ENCODE measurements at regions not wholly inside any gene's neighbourhood (a gene's known extent, or its start where the extent isn't known, plus 50 kb on each side); places are given as distances from the start of the nearest gene placed in this dataset.
"Not testable (repeated sequence)": the region's sequence is repeated elsewhere in the genome, so short reads cannot be mapped to it uniquely, and the experiment has no call there.

GRCh38 chr3:146750196-146750595 lies 145.1 kb upstream of the PLSCR5 start:
- Mint-ChIP-seq H3K27ac (no peak overlapping the region), H3K4me3 (no peak overlapping the region), H3K36me3 (no peaks in the 10 kb centered on the region), H3K27me3 (no peaks in the 10 kb centered on the region), H3K9me3 (peaks cover 0 to 5% (median 0%) of the 10 kb centered on the region in 3 donors), H3K4me1 (no peaks in the 10 kb centered on the region)

GRCh38 chr3:146747928-146748327 lies 142.8 kb upstream of the PLSCR5 start:
- H3K27ac Mint-ChIP-seq, result no peak overlapping the region
- H3K4me1 Mint-ChIP-seq, result no peaks in the 10 kb centered on the region
- peaks cover 0 to 5% (median 0%) of the 10 kb centered on the region in 3 donors for H3K9me3 Mint-ChIP-seq
- H3K27me3 Mint-ChIP-seq, result no peaks in the 10 kb centered on the region
- H3K4me3 Mint-ChIP-seq, result no peak overlapping the region
- H3K36me3 Mint-ChIP-seq, result no peaks in the 10 kb centered on the region

GRCh38 chr3:146747051-146747450 lies 141.9 kb upstream of the PLSCR5 start:
- no peak overlapping the region for H3K4me3 Mint-ChIP-seq
- H3K9me3 Mint-ChIP-seq, result peaks cover 0 to 5% (median 0%) of the 10 kb centered on the region in 3 donors
- H3K36me3 Mint-ChIP-seq, result no peaks in the 10 kb centered on the region
- no peaks in the 10 kb centered on the region for H3K27me3 Mint-ChIP-seq
- H3K27ac Mint-ChIP-seq, result no peak overlapping the region
- H3K4me1 Mint-ChIP-seq, result no peaks in the 10 kb centered on the region

GRCh38 chr3:146746190-146746589 lies 141.0 kb upstream of the PLSCR5 start:
- Mint-ChIP-seq H3K9me3 (no peaks in the 10 kb centered on the region), H3K4me3 (no peak overlapping the region), H3K27me3 (no peaks in the 10 kb centered on the region), H3K27ac (no peak overlapping the region), H3K4me1 (no peaks in the 10 kb centered on the region), H3K36me3 (no peaks in the 10 kb centered on the region)

GRCh38 chr3:146739203-146739671 lies 134.1 kb upstream of the PLSCR5 start:
- H3K4me1 Mint-ChIP-seq, result no peaks in the 10 kb centered on the region

GRCh38 chr3:146732325-146732724 lies 127.2 kb upstream of the PLSCR5 start:
- H3K36me3 Mint-ChIP-seq, result no peaks in the 10 kb centered on the region
- no peaks in the 10 kb centered on the region for H3K27me3 Mint-ChIP-seq
- H3K4me3 Mint-ChIP-seq, result no peak overlapping the region
- no peak overlapping the region for H3K27ac Mint-ChIP-seq
- peaks cover 0 to 1% (median 0%) of the 10 kb centered on the region in 3 donors for H3K4me1 Mint-ChIP-seq
- H3K9me3 Mint-ChIP-seq, result peaks cover 2 to 6% (median 2%) of the 10 kb centered on the region in 3 donors

More at GRCh38 chr3:146739203-146739671, 134.1 kb upstream of the PLSCR5 start:
- no peak overlapping the region for H3K27ac Mint-ChIP-seq
- no peak overlapping the region for H3K4me3 Mint-ChIP-seq
- no peaks in the 10 kb centered on the region for H3K36me3 Mint-ChIP-seq
- H3K27me3 Mint-ChIP-seq, result no peaks in the 10 kb centered on the region
- peaks cover 0 to 9% (median 1%) of the 10 kb centered on the region in 3 donors for H3K9me3 Mint-ChIP-seq

- no peak overlapping the region for H3K4me3 Mint-ChIP-seq
Measured at GRCh38 chr3:146715170-146715569, 110.0 kb upstream of the PLSCR5 start.

GRCh38 chr3:146712806-146713205 lies 107.7 kb upstream of the PLSCR5 start:
- H3K36me3 Mint-ChIP-seq, result no peaks in the 10 kb centered on the region
- peaks cover 0 to 3% (median under 1%) of the 10 kb centered on the region in 3 donors for H3K9me3 Mint-ChIP-seq
- no peaks in the 10 kb centered on the region for H3K27me3 Mint-ChIP-seq
- no peak overlapping the region for H3K4me3 Mint-ChIP-seq
- no peak overlapping the region for H3K27ac Mint-ChIP-seq
- H3K4me1 Mint-ChIP-seq, result no peaks in the 10 kb centered on the region

More at GRCh38 chr3:146715170-146715569, 110.0 kb upstream of the PLSCR5 start:
- Mint-ChIP-seq H3K9me3 (peaks cover 0 to 3% (median 2%) of the 10 kb centered on the region in 3 donors), H3K4me1 (no peaks in the 10 kb centered on the region), H3K27ac (no peak overlapping the region), H3K36me3 (no peaks in the 10 kb centered on the region), H3K27me3 (no peaks in the 10 kb centered on the region)

- Mint-ChIP-seq H3K4me3 (no peak overlapping the region), H3K9me3 (peaks cover 0 to 4% (median 0%) of the 10 kb centered on the region in 3 donors), H3K36me3 (no peaks in the 10 kb centered on the region), H3K27ac (no peak overlapping the region), H3K27me3 (no peaks in the 10 kb centered on the region), H3K4me1 (no peaks in the 10 kb centered on the region)
Measured at GRCh38 chr3:146709969-146710368, 104.8 kb upstream of the PLSCR5 start.

GRCh38 chr3:146705225-146705624 lies 100.1 kb upstream of the PLSCR5 start:
- H3K4me3 Mint-ChIP-seq, result no peak overlapping the region
- H3K27me3 Mint-ChIP-seq, result no peaks in the 10 kb centered on the region
- no peak overlapping the region for H3K27ac Mint-ChIP-seq
- no peaks in the 10 kb centered on the region for H3K4me1 Mint-ChIP-seq
- H3K36me3 Mint-ChIP-seq, result no peaks in the 10 kb centered on the region
- H3K9me3 Mint-ChIP-seq, result peaks cover 0 to 2% (median 0%) of the 10 kb centered on the region in 3 donors

GRCh38 chr3:146702237-146702636 lies 97.1 kb upstream of the PLSCR5 start:
- Mint-ChIP-seq H3K27me3 (no peaks in the 10 kb centered on the region), H3K4me3 (no peak overlapping the region), H3K36me3 (no peaks in the 10 kb centered on the region), H3K27ac (no peak overlapping the region), H3K9me3 (no peaks in the 10 kb centered on the region), H3K4me1 (no peaks in the 10 kb centered on the region)

GRCh38 chr3:146701246-146701645 lies 96.1 kb upstream of the PLSCR5 start:
- Mint-ChIP-seq H3K4me3 (no peak overlapping the region), H3K27ac (no peak overlapping the region)

GRCh38 chr3:146700025-146700424 lies 94.9 kb upstream of the PLSCR5 start:
- peak overlapping the region in 1 of 3 donors; percentile 21 for H3K27ac Mint-ChIP-seq
- not testable (repeated sequence) for H3K4me3 Mint-ChIP-seq, H3K27me3 Mint-ChIP-seq, H3K4me1 Mint-ChIP-seq, H3K9me3 Mint-ChIP-seq, H3K36me3 Mint-ChIP-seq

More at GRCh38 chr3:146701246-146701645, 96.1 kb upstream of the PLSCR5 start:
- H3K36me3 Mint-ChIP-seq, result no peaks in the 10 kb centered on the region
- H3K9me3 Mint-ChIP-seq, result no peaks in the 10 kb centered on the region
- H3K27me3 Mint-ChIP-seq, result no peaks in the 10 kb centered on the region
- H3K4me1 Mint-ChIP-seq, result no peaks in the 10 kb centered on the region

- H3K27ac Mint-ChIP-seq, result no peak overlapping the region
Measured at GRCh38 chr3:146692254-146692653, 87.1 kb upstream of the PLSCR5 start.

GRCh38 chr3:146685050-146685814 lies 80.1 kb upstream of the PLSCR5 start:
- no peak overlapping the region for H3K27ac Mint-ChIP-seq
- H3K27me3 Mint-ChIP-seq, result no peaks in the 10 kb centered on the region
- H3K9me3 Mint-ChIP-seq, result peaks cover 0 to 2% (median 2%) of the 10 kb centered on the region in 3 donors
- H3K36me3 Mint-ChIP-seq, result no peaks in the 10 kb centered on the region
- H3K4me1 Mint-ChIP-seq, result no peaks in the 10 kb centered on the region
- H3K4me3 Mint-ChIP-seq, result no peak overlapping the region

More at GRCh38 chr3:146692254-146692653, 87.1 kb upstream of the PLSCR5 start:
- Mint-ChIP-seq H3K27me3 (no peaks in the 10 kb centered on the region), H3K4me3 (no peak overlapping the region), H3K36me3 (no peaks in the 10 kb centered on the region), H3K4me1 (no peaks in the 10 kb centered on the region), H3K9me3 (peaks cover 1 to 10% (median 4%) of the 10 kb centered on the region in 3 donors)

- peaks cover 0 to 2% (median 0%) of the 10 kb centered on the region in 3 donors for H3K9me3 Mint-ChIP-seq
- no peaks in the 10 kb centered on the region for H3K36me3 Mint-ChIP-seq
- no peaks in the 10 kb centered on the region for H3K4me1 Mint-ChIP-seq
- no peak overlapping the region for H3K4me3 Mint-ChIP-seq
- H3K27me3 Mint-ChIP-seq, result no peaks in the 10 kb centered on the region
- H3K27ac Mint-ChIP-seq, result no peak overlapping the region
Measured at GRCh38 chr3:146682171-146682570, 77.0 kb upstream of the PLSCR5 start.
